HG03066 (cell line): ENCODE measurements at regions not wholly inside any gene's neighbourhood (a gene's known extent, or its start where the extent isn't known, plus 50 kb on each side); places are given as distances from the start of the nearest gene placed in this dataset.
"Not testable (repeated sequence)": the region's sequence is repeated elsewhere in the genome, so short reads cannot be mapped to it uniquely, and the experiment has no call there.

Source experiments
- ATAC-seq: cut with Tn5 transposase; IDR thresholded peaks from one replicate; pipeline ENCODE4 v1.9.1; 2021; ENCODE audit warnings: low read depth; ENCODE audit not compliant: unreplicated experiment

DNA sequence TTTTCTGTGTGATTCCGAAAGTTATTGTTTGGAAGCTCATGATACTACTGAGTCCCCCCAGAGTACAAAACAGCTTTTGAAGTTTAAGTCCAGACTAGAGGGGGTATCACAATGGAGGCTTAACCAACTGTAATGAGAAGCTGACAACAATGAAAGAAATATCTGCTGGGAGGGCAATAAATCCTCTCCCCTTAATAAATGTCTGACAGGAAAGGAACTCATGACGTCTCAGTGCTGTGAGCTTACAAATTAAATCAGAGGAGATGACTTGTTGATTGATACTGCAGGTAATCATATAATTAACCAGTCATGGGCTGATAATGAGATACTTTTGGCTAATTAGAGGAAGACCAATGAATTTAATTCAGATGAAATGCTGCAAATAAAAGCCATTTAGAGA is 102.6 kb upstream of the WDR11 start:
- no peak for ATAC-seq

DNA sequence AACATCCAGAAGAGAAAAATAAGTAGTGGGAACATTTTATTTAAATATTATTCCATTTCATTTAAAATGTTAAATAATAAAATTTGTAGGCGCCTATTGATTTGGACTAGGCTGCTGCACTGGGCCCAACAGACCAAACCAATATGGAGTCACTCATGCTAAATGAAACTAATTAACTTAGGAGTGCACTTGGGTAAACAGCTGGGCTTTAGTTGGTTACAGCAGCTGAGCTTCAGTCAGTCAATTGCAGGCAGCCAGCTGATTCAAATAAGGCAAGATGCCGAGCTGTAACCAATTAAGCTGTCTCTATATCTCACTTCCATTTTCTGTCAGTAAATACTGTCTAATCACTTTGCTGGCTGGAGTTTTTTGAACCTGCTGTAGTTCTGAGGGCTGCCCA is 102.1 kb upstream of the WDR11 start:
- no peak for ATAC-seq

DNA sequence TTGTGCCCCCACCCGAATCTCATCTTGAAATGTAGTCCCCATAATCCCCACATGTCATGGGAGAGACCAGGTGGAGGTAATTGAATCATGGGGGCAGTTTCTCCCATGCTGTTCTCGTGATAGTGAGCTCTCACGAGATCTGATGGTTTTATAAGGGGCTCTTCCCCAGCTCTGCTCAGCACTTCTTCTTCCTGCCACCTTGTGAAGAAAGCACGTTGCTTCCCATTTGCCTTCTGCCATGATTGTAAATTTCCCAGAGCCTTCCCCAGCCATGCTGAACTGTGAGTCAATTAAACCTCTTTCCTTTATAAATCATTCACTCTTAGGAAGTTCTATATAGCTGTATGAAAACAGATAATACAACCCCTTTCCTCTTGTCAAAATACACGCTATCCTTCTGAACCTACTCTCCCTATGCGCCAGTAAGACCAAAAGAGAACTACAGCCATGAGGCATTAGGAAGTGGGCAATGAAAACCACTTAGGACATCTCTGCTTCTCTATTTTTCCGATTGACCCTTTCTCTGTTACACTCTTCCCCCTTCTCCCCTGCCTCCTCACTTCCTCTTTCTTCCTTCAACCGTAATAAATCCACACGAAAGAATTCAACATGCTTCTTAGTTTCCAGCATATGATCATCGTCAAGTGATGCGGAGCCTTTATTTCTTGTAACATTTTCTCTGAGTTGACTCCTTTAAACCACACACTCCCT is 101.2 kb upstream of the WDR11 start:
- ATAC-seq: no peak

DNA sequence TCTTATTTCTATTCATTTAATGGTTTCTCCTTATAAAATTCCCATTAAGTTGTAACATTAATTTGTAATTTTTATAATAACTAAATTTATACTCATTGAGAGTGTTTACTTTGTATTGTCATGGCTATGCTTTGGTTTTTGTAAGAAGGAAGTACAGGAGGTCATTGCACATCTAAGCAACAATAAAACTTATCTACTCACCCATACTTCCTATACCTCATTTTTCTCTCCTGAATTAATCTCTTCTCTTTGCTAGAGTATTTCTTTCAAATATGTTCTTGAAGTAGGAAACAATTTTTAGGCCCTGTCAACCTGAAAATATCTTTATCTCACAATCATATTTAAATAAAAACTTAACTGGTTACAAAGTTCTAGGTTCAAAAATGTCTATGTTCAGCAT is 95.4 kb upstream of the WDR11 start:
- no peak for ATAC-seq

DNA sequence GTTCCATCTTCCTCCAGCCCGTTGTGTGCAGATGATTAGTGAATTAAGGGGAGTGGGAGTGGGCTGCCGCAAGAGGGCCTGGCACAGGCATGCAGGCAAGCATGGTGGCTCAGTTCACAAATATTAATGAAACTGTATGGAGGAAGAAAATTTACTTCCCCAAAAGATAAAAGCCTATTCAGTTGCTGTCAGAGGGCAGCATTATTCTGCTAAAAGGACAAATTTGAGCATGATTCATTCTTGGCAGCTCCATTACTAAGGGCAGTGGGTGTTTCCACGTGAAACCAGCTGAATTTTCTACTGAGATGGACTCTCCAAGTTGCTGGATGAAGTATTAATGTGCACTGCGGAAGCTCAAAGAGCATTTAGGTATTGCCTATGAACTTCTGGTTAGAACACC is 90.9 kb upstream of the WDR11 start:
- no peak for ATAC-seq

DNA sequence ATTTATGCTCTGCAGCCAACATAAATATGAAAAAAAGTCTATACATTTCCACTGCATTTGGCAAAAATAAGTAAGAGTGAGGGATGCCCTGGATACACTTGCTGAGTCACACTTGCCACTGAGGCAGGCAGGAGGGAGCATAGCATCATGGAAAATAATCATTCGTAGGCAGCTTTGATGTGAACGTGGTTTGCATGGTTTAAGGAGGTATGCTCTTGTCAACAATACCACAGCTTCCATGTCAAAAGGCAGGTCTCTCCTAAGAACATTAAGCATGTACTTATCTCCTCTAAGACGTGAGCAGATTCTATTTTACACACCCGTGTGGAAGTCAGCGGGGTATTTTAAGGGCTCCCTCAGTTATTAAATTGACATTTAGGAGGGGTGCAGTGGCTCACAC is 89.2 kb upstream of the WDR11 start:
- no peak for ATAC-seq

DNA sequence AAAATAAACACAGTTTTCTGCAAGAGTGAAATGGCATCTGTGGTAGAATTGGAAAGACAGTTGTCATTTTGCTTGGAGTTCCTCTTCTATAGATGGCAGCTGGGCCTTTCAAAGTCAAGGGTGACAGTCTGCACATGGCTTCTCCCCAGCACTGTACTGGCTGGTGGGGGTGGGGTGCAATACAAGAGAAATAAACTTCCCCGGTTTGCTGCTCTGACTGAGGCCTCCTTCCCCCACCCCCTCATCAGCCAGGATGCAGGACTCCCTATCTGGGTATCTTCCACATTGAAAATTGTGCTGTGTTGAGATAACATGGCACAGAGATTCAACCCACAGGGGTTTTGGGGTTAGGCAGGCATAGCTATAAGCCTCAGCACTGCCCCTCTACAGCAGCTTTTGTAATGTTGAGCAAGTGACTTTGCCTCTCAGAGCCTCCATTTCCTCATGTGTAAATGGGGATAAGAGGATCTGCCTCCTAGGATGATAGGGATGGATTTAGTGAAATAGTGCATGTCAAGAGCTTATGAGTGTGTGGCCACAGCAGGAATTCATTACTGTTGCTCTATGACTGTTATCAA is 85.8 kb upstream of the WDR11 start:
- no peak for ATAC-seq

DNA sequence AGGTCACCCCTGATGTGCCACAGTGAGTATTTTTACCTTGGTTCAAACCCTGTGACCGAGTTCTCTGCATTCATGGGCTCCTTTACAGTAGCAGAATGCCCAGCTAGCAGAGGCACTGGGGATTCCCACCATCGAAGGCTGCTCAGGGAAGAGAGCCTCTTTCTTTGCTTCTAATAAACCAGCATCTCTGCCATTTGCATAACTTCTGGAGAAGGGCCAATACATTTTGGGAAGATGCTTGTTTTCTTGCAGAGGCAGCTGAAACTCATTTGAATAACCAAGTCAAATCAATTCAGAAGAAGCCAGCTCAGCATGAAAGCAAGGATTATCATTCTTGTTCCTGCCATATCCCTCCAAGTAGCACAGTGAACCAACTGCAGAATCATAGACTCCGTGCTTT is 82.9 kb upstream of the WDR11 start:
- ATAC-seq: no peak

DNA sequence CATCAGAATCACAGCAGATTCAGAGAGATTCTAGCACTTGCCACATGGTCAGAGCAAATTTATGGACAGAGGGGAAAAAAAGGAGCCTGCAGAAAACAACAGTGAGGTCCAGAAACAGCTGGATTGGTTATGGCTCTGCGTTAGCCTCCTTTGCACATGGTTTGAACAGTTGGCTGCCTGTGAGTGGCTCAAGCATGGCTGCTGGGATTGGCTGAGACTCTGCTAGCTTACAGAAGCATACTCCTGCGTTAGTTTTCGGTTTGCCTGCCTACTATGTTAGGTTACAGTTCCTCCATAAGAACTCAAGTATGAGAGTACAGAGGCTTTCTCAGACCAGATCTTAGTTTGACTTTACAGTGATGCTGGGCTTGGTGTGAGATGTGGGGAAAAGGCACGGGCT is 80.7 kb upstream of the WDR11 start:
- no peak for ATAC-seq

DNA sequence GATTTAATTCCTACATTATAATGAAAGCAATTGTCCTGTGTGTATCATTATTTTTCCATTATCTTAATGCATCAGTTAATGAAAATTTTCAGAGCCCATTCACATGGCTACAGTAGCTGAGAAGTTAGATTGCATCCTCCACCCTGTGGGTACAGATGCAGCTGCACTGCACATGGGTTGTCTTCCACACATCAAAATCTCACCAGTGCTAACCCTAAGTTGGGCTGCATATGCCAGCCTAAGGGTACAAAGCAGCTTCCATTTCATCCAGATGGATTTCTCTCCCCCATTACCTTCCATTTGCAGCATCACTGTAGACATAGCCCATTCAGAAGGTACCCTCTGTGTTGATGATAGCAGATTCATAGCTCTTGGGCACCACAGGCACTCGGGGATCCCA is 74.7 kb upstream of the WDR11 start:
- ATAC-seq: no peak

DNA sequence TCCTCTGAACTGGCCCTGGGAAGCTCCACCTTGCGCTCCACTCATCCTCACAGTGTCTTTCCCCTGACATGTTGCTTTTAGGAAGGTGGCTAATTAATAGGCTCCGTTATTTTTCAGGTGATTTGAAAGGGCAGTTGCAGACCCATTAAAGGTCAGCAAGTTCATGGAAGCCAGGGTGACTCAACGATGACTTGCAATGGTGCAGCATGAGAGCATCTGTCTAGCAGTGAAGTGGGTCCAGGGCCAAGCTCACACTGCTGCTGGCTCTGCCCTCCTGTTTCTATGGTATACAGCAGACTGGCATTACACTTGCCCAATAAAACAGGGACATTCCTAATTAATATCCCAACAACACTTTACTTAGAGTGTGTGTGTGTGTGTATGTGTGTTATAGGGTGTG is 68.8 kb upstream of the WDR11 start:
- no peak for ATAC-seq

DNA sequence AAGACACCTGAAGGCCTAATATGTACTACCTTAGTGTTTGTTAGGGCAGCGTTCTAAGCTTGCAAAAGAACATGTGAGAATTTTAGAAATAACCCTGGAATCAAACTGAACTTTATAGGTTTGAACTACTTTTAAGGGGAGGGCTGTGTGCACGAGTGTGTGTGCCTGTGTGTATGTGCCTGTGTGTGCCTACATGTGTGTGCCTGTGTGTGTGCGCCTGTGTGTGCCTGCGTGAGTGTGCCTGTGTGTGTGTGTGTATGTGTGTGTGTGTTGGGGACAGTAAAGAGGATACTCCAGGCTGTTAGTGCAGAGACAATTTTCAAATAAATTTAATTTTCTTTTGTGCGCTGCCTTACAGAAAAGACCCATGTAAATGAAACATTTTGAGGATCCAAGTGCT is 68.1 kb upstream of the WDR11 start:
- no peak for ATAC-seq

DNA sequence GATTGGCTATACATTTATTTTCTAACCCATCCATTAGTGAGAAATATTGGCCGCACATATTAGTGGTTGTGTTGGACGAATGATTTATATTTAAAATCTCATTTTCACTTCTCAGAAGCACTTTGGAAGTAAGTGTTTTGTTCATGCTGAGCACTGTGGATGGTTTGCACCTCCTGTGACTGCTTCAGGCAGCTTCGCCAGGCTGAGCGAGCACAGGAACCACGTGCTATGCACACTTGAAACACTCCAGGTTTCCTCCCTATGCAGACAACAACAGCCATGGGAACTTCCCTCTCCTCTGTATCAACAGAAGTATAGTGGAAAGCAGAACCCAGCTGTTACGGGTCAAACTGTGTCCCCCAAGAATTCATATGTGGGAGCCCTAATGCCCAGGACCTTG is 67.3 kb upstream of the WDR11 start:
- ATAC-seq: no peak

DNA sequence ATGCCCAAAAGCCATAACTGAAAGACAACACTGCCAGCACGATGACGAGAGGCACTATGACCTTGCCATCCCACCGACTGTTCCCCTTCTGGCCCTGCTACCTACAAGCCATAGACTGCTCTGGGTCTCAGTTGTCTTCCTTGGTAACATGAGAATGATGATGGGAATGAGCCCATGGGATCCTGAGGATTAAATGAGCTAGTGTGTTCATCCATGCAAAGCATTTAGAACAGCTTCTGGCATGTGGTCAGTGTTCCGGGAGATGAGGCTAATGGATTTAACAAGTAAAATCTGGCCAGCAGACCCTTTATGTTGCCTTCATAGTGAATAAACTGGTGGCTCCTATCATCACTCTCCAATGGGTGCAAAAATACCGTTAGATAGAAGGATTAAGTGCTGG is 62.4 kb upstream of the WDR11 start:
- no peak for ATAC-seq

DNA sequence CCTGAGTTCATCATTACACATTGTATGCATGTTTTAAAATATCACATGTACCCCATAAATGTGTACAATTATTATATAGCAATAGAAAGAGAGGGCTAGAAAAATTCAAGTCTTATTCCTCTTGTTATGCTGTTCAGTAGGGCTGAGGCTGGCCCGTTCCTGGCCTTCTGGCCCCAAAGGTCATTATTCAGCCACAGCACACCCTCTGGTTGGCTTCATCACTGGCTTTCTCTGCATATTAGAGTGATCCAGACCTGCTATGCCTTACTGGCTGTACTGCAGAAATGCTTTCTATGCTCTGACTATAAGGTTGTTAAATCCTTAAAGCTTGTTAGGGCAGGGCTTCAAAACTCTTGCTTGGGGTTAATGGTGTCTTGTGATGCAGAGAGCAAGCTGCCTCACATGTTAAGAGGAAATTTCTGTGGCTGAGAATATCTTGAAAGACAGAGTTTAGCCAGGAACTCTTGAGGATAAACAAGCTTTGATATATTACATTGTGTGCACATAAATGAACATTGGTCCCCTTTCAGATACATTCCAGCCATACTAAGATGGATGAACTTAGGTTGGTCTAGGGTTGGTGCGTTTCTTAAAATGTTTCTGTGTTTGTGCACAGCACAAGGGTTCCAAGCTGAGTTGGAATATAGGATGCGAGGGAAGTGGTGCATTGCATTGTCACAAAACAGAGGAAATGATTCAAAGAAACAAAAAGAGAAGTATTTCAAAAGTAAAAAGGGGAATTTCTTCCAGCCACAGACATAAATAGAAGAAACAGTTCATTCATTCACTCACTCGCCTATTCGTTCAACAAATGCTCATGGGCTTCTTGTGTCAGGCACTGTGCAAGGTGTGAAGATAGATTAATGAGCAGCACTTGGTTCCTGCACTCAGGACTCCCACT is 61.6 kb upstream of the WDR11 start:
- ATAC-seq: no peak

DNA sequence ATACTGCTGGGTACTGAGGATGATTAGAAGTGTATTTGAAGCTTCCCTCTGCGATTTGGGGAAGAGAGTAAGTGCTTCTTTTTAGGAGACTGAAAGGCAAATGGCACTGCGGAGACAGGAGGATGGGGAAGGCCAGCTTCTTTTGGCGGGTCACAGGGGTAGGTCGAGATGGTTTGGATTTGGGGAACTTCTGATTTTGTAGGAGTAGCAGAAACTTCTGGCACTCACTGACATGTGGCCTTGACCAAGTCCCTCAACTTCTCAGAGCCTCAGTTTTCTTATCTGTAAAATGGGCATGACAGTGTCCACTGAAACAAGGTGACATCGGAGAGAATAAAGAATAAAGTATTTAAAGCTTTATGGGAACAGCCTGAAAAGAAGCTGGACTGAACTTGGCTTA is 59.8 kb upstream of the WDR11 start:
- no peak for ATAC-seq

DNA sequence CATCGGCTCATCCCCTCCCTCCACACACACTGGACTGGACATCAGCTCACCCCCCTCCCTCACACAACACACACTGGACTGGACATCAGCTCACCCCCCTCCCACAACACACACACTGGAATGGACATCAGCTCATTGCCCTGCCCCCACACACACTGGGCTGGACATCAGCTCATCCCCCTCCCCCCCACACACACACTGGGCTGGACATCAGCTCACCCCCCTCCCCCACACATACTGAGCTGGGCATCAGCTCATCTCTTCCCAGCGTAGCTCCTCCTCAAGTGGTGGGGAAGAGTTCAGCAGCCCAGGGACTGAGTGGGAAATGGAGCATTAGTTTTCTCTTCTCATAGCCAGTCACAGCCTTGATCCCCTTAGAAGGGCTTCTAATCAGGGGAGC is 58.1 kb upstream of the WDR11 start:
- ATAC-seq: no peak

DNA sequence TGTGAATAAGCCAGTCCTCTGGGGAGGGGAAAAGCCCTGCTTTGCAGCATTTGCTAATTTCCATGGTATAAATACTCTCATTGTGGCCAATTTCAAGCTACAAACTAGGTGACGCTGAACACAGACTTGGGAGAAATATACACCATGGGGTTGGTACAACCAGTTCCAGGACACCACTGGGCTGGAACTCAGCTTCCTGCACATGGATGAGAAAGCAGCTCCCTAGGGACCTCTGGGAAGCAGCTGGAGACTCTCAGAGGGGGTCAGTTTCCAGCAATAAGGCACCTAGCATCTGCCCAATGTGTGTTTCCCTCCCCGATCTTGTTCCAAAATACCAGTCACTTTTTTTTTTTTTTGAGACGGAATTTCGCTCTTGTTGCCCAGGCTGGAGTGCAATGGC is 56.8 kb upstream of the WDR11 start:
- no peak for ATAC-seq

DNA sequence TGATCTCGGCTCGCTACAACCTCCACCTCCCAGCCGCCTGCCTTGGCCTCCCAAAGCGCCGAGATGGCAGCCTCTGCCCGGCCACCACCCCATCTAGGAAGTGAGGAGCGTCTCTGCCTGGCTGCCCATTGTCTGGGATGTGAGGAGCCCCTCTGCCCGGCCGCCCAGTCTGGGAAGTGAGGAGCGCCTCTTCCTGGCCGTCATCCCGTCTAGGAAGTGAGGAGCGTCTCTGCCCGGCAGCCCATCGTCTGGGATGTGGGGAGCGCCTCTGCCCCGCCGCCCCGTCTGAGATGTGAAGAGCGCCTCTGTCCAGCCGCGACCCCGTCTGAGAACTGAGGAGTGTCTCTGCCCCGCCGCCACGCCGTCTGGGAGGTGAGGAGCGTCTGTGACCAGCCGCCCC is 52.9 kb upstream of the WDR11 start:
- not testable (repeated sequence) for ATAC-seq

DNA sequence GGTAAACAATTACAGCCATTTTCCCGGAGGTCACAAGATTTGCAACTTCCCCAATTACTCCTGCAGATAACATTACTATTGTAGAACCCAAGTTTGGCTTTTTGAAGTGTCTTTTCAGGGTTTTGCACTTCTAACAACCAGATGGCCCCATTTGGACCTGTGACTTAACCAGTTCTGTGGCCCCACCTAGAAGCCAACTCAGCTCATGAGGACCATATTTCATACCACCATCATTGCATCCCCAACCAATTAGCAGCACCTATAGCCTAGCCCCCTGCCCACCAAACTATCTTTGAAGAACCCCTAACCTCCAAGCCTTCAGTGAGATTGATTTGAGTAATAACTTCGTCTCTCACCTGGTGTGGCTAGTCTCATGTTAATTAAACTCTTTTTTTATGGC is 51.3 kb upstream of the WDR11 start:
- ATAC-seq: no peak

DNA sequence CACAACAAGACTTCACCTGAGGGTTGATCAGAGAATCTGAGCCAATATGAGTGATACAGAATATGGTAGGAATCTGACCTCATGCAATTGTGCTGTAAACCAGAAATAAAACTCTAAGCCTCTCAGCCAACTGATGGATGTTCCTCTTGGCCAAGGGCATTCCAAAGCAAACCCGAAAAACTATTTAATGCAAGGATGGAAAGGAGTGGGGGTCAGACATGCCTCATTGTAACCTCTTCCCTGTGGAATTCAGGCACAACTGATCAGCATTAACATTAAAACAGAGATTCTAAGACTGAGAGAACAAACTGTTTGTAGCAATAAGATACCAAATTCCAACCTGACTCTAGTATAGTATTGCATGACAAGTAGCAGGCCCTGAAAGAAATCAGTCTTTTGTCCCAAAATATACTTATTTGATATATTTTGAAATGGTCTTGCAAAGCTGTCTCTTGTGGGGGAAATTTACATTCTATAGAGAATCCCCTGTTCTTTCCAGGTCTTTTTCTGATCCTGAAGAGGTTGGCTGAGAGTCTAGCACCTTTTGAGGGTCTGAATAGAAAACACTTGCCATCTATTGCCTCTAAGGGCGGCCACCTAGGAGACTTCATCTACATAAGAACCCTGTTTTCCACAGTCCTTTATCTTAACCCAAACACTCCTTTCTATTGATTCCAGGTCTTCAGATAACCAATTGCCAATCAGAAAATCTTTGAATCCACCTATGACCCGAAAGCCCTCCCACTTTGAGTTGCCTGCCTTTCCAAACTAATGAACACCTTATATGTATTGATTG is 50.4 kb upstream of the WDR11 start:
- no peak for ATAC-seq
